DOHH2 (cell line): ENCODE measurements at regions not wholly inside any gene's neighbourhood (a gene's known extent, or its start where the extent isn't known, plus 50 kb on each side); places are given as distances from the start of the nearest gene placed in this dataset.
A peak's percentile ranks its signal among the peaks of the same experiment; 100 is the strongest.

Experiments used
- H3F3A ChIP-seq: fragments of 200-600 bp; sonication (generic), shearing (Covaris generic); 2 replicates; pipeline ENCODE4 v1.6.0; 2016; ENCODE audit warnings: antibody characterized with exemption, mild to moderate bottlenecking; ENCODE audit not compliant: control insufficient read depth, insufficient read depth
- H3K27ac ChIP-seq: fragments of 200-600 bp; sonication (generic); 2 replicates; pipeline ENCODE4 v1.5.1; 2014; ENCODE audit warnings: low read depth, mild to moderate bottlenecking, low read length, moderate library complexity
- H3K27me3 ChIP-seq: fragments of 200-600 bp; sonication (generic); 2 replicates; pipeline ENCODE4 v1.6.1; 2014; ENCODE audit warnings: mild to moderate bottlenecking, low read length, mixed read lengths; ENCODE audit not compliant: control insufficient read depth
- H3K36me3 ChIP-seq: fragments of 200-600 bp; sonication (generic); 2 replicates; pipeline ENCODE4 v1.6.1; 2014; ENCODE audit warnings: mild to moderate bottlenecking, low read length, moderate library complexity, mixed read lengths; ENCODE audit not compliant: control insufficient read depth
- H3K4me1 ChIP-seq: fragments of 200-600 bp; sonication (generic); 2 replicates; pipeline ENCODE4 v1.6.1; 2014; ENCODE audit warnings: mild to moderate bottlenecking, low read length, mixed read lengths; ENCODE audit not compliant: control insufficient read depth
- H3K4me2 ChIP-seq: fragments of 200-600 bp; sonication (generic); 2 replicates; pipeline ENCODE4 v1.6.0; 2014; ENCODE audit warnings: mild to moderate bottlenecking, low read length, moderate library complexity
- H3K4me3 ChIP-seq: fragments of 200-600 bp; sonication (generic); 2 replicates; pipeline ENCODE4 v1.5.1; 2014; ENCODE audit warnings: mild to moderate bottlenecking, low read length, mixed read lengths
- H3K79me2 ChIP-seq: fragments of 200-600 bp; sonication (generic); 2 replicates; pipeline ENCODE4 v1.6.1; 2014; ENCODE audit warnings: mild to moderate bottlenecking, low read length, mixed read lengths; ENCODE audit not compliant: control insufficient read depth
- H3K9me2 ChIP-seq: fragments of 200-600 bp; sonication (generic); replicated peaks from 2 replicates; pipeline ENCODE4 v1.6.1; 2014; ENCODE audit warnings: mild to moderate bottlenecking, low read length, mixed read lengths; ENCODE audit not compliant: control insufficient read depth
- H3K9me3 ChIP-seq: fragments of 200-600 bp; sonication (generic); 2 replicates; pipeline ENCODE4 v1.6.1; 2014; ENCODE audit warnings: antibody characterized with exemption, low read length, mixed read lengths; ENCODE audit not compliant: control insufficient read depth, insufficient read depth
- H4K20me1 ChIP-seq: fragments of 200-600 bp; sonication (generic); 2 replicates; pipeline ENCODE4 v1.6.0; 2014; ENCODE audit warnings: low read depth, mild to moderate bottlenecking, antibody characterized with exemption, low read length, moderate library complexity; ENCODE audit not compliant: control insufficient read depth, insufficient read depth
- EZH2phosphoT487 ChIP-seq: fragments of 200-600 bp; sonication (generic); IDR thresholded peaks from 2 replicates; pipeline ENCODE4 v1.6.1; 2017; ENCODE audit warnings: borderline replicate concordance, mild to moderate bottlenecking, antibody characterized with exemption, low read length, moderate library complexity, mixed read lengths
- TF ChIP-seq, protein P1 (sequence below): fragments of 200-600 bp; sonication (generic); IDR thresholded peaks from one replicate; pipeline ENCODE4 v1.5.1; 2014; ENCODE audit warnings: antibody characterized with exemption, mild to moderate bottlenecking, low read depth, low read length; ENCODE audit not compliant: poor library complexity, severe bottlenecking

DNA sequence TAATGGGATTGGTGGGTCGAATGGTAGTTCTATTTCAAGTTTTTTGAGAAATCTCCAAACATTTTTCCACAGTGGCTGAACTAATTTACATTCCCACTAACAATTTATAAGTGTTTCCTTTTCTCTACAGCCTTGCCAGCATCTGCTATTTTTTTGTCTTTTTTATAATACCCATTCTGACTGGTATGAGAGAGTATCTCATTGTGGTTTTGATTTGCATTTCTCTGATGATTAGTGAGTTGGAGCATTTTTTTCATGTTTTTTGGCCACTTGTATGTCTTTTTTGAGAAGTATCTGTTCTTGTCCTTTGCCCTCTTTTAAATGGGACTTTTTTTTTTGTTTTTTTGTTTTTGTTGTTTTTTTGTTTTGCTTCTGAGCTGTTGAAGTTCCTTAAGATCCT lies 200.0 kb upstream of the GK2 start:
- Histone ChIP-seq H3K4me1 (peaks cover 5% of the 10 kb centered on the region; the same call in 1 of the 2 replicates), H3K4me2 (no peak overlapping the region), H3K9me2 (no peaks in the 10 kb centered on the region), H3K27ac (no peak overlapping the region), H3K4me3 (no peak overlapping the region), H4K20me1 (no peaks in the 10 kb centered on the region), H3K9me3 (no peaks in the 10 kb centered on the region), H3K27me3 (no peaks in the 10 kb centered on the region), H3F3A (no peaks in the 10 kb centered on the region), H3K36me3 (no peaks in the 10 kb centered on the region), H3K79me2 (no peaks in the 10 kb centered on the region)
- TF ChIP-seq, protein P1, sequence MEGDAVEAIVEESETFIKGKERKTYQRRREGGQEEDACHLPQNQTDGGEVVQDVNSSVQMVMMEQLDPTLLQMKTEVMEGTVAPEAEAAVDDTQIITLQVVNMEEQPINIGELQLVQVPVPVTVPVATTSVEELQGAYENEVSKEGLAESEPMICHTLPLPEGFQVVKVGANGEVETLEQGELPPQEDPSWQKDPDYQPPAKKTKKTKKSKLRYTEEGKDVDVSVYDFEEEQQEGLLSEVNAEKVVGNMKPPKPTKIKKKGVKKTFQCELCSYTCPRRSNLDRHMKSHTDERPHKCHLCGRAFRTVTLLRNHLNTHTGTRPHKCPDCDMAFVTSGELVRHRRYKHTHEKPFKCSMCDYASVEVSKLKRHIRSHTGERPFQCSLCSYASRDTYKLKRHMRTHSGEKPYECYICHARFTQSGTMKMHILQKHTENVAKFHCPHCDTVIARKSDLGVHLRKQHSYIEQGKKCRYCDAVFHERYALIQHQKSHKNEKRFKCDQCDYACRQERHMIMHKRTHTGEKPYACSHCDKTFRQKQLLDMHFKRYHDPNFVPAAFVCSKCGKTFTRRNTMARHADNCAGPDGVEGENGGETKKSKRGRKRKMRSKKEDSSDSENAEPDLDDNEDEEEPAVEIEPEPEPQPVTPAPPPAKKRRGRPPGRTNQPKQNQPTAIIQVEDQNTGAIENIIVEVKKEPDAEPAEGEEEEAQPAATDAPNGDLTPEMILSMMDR, result no peak
- no peak for TF ChIP-seq EZH2phosphoT487

DNA sequence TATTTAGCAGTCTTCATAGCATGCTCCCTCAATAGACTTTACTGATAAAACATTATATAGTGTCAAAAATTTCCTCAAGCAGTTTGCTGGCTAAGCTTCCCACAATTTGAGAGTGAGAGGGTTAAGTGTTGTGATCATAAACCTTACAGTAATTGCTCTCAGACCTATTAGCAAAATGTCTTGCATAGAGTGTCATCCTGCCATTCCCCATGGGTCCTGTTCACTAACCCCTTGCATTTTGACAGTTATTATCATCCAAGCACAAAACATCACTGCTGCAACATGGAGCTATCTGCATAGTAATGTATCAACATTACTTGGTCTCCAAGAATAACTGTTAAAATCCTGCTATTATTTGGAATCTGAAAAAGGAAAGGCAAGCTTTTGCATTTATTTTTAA lies 196.1 kb upstream of the GK2 start:
- no peak for TF ChIP-seq EZH2phosphoT487
- TF ChIP-seq, protein P1, result no peak
- Histone ChIP-seq H3K27ac (no peak overlapping the region), H3K36me3 (no peaks in the 10 kb centered on the region), H3K79me2 (no peaks in the 10 kb centered on the region), H4K20me1 (no peaks in the 10 kb centered on the region), H3K4me2 (peak overlapping the region; percentile 11; the same call in 1 of the 2 replicates), H3K27me3 (no peaks in the 10 kb centered on the region), H3K4me1 (peaks cover 5% of the 10 kb centered on the region; the same call in 1 of the 2 replicates), H3K9me2 (no peaks in the 10 kb centered on the region), H3F3A (no peaks in the 10 kb centered on the region), H3K9me3 (no peaks in the 10 kb centered on the region; the same call in 1 of the 2 replicates), H3K4me3 (no peak overlapping the region)

- Histone ChIP-seq H3K4me2 (peak overlapping the region; percentile 11; the same call in 1 of the 2 replicates), H3F3A (no peaks in the 10 kb centered on the region), H3K9me3 (no peaks in the 10 kb centered on the region; the same call in 1 of the 2 replicates), H3K79me2 (no peaks in the 10 kb centered on the region), H3K36me3 (no peaks in the 10 kb centered on the region), H3K4me3 (no peak overlapping the region), H3K27me3 (no peaks in the 10 kb centered on the region), H3K27ac (no peak overlapping the region), H3K4me1 (peaks cover 5% of the 10 kb centered on the region; the same call in 1 of the 2 replicates), H3K9me2 (no peaks in the 10 kb centered on the region), H4K20me1 (no peaks in the 10 kb centered on the region)
- TF ChIP-seq, protein P1, result no peak
- TF ChIP-seq EZH2phosphoT487, result no peak
Measured at GRCh38 chr4:79603681-79604080, 195.7 kb upstream of the GK2 start.
